ENCODE measurements at regions not wholly inside any gene's neighbourhood (a gene's known extent, or its start where the extent isn't known, plus 50 kb on each side); places are given as distances from the start of the nearest gene placed in this dataset.
A peak's percentile ranks its signal among the peaks of the same experiment; 100 is the strongest.

DNA sequence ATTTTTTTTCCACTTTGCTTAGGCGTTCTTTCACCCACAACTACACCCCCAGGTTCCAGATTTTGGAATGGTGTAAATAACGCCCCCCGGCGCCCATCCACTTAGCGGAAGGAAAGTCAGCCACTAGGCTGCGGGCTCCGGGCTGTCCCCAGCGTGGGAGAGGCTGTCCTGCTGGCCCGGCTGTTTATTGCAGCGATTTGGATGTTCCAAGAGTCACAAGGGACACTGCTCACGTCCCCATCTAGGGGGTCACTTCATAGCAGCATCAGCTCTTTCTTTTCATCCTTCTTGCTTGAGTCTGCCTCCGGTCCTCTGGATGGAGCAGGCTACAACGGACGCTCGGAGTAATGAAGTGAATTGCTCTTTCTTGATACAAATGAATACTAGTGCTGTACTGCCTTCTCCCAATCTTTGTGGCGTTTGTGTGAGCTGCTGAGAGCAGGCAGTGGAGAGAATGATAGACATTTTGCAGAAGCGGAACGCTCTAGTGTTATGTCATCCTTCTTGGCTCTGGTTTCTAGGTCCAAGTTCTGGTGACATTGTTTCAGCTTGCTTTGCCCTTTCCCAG is 50.7 kb upstream of the PAIP2B start:
- H3K4me3 ChIP-seq (ENCODE audit: low read depth, low read length) = peak overlapping the region; percentile 14
- TF ChIP-seq, protein P1, sequence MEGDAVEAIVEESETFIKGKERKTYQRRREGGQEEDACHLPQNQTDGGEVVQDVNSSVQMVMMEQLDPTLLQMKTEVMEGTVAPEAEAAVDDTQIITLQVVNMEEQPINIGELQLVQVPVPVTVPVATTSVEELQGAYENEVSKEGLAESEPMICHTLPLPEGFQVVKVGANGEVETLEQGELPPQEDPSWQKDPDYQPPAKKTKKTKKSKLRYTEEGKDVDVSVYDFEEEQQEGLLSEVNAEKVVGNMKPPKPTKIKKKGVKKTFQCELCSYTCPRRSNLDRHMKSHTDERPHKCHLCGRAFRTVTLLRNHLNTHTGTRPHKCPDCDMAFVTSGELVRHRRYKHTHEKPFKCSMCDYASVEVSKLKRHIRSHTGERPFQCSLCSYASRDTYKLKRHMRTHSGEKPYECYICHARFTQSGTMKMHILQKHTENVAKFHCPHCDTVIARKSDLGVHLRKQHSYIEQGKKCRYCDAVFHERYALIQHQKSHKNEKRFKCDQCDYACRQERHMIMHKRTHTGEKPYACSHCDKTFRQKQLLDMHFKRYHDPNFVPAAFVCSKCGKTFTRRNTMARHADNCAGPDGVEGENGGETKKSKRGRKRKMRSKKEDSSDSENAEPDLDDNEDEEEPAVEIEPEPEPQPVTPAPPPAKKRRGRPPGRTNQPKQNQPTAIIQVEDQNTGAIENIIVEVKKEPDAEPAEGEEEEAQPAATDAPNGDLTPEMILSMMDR (IDR thresholded peaks at IDR 0.05; ENCODE audit: borderline replicate concordance, insufficient read depth, low read depth, low read length) = peak; percentile 43; the same call in 1 of the 2 replicates

DNA sequence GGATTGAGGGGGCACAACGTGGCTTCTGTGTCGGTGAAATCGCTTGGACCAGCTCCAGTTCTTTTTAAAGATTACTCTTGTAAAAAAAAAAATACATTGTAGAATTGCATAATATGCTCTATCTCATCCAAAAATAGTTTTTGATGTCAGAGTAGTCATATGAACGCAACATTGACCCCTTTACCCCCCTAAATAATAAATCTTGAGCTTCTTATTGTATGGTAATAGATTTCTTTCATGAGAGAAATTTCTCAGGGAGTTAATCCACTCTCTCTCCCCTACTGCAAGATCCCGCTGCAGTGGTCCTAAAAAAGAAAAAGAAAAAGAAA is 50.2 kb upstream of the PAIP2B start:
- TF ChIP-seq, protein P1 (IDR thresholded peaks at IDR 0.05; ENCODE audit: borderline replicate concordance, insufficient read depth, low read depth, low read length) = no peak
- peak overlapping the region; percentile 71 for H3K4me3 ChIP-seq (ENCODE audit: low read depth, low read length)

DNA sequence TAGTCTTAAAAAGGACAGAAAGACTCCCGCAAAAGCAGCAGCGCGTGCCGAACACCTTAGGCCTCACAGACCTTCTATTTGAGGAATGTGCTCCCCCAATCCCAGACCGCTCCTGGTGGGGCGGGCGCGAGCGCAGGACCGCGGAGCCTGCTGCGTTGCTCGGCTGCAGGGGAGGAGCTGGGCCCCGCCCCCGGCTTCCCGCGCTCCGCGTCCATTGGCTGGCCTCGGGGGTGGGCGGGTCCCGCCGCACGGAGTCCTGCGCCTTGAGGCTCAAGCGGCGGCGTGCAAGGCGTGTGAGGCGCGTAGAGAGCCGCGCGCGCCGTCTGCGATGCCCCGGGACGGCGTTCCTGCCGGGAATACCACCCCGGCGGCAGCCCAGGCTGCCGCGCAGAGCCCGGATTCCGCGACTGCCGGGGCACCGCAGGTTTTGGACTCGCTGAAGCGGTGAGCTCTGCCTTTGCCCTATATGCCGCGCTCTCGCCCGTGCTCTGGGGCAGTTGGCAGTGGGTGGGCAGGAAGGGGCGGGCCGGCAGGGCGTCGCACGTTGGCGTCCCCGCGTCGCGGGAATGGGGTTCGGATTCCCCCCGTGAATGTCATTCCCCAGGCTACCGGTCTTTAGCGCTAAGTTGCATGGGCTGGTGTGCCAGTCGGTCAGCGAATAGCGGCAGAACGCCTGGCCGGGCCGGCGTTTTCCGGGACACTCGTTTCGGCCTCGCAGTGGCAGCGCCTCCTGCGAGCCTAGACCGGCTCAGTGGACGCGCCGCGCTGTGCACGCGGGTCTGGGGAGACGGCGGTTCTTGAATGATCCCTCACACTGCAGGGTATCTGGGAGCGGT is 49.6 kb upstream of the PAIP2B start:
- H3K4me3 ChIP-seq (ENCODE audit: low read depth, low read length) = peak overlapping the region; percentile 71
- TF ChIP-seq, protein P1 (IDR thresholded peaks at IDR 0.05; ENCODE audit: borderline replicate concordance, insufficient read depth, low read depth, low read length) = no peak

Data from GM12875 (cell line).